Upper lobe of left lung (tissue), 4 donors: ENCODE measurements at regions not wholly inside any gene's neighbourhood (a gene's known extent, or its start where the extent isn't known, plus 50 kb on each side); places are given as distances from the start of the nearest gene placed in this dataset.

Experiments
- EP300 ChIP-seq, 4 donors: sonication (generic); formaldehyde crosslinking; IDR thresholded peaks; one replicate each; pipeline ENCODE4 v1.5.1; 2017; ENCODE audit warnings: antibody characterized with exemption in 4 of 4, control low read depth in 2 of 4
- POLR2A ChIP-seq, 4 donors: fragments of 450-650 bp; IDR thresholded peaks; one replicate each; pipeline ENCODE4 v1.5.1; 2016 to 2017; ENCODE audit warnings: antibody characterized with exemption in 4 of 4, mild to moderate bottlenecking in 2 of 4
- TF ChIP-seq, protein P1 (sequence below), 6 experiments: fragments of 450-650 bp in 4 of 6; fragments of 200-600 bp in 2 of 6; sonication (generic) in 2 of 6; IDR thresholded peaks; one replicate each; pipeline ENCODE4 v1.5.1; 2016 to 2019; ENCODE audit warnings: antibody characterized with exemption in 6 of 6

DNA sequence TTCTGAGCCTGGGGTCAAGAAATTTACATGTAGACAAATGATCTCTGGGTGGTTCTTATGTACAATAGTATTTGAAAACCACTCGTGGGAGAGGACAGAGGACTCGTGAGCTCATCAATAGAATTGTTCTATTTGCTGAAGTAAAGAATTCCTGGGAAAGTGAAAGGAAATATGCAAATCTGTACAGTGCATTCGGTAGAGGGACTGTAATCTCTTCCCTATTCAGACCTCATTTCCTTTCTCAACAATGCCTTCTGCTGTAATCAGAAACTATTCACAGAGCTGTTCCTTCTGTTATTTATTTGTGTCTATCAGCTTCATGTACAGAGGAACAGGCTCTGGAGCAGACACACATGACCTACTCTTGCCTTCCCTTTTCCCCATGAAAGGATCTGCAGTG is 709.4 kb upstream of the KIRREL3 start:
- TF ChIP-seq POLR2A (IDR thresholded peaks at IDR 0.05), result no peak
- TF ChIP-seq, protein P1, sequence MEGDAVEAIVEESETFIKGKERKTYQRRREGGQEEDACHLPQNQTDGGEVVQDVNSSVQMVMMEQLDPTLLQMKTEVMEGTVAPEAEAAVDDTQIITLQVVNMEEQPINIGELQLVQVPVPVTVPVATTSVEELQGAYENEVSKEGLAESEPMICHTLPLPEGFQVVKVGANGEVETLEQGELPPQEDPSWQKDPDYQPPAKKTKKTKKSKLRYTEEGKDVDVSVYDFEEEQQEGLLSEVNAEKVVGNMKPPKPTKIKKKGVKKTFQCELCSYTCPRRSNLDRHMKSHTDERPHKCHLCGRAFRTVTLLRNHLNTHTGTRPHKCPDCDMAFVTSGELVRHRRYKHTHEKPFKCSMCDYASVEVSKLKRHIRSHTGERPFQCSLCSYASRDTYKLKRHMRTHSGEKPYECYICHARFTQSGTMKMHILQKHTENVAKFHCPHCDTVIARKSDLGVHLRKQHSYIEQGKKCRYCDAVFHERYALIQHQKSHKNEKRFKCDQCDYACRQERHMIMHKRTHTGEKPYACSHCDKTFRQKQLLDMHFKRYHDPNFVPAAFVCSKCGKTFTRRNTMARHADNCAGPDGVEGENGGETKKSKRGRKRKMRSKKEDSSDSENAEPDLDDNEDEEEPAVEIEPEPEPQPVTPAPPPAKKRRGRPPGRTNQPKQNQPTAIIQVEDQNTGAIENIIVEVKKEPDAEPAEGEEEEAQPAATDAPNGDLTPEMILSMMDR (IDR thresholded peaks at IDR 0.05), result no peak
- no peak for TF ChIP-seq EP300 (IDR thresholded peaks at IDR 0.05)
